GM12878 (cell line): ENCODE measurements at regions not wholly inside any gene's neighbourhood (a gene's known extent, or its start where the extent isn't known, plus 50 kb on each side); places are given as distances from the start of the nearest gene placed in this dataset.

Experiments used
- ATAC-seq: fragments of 200-7000 bp; cut with Tn5 transposase; 3 replicates; pipeline ENCODE4 v1.9.1; 2020; ENCODE audit warnings: mild to moderate bottlenecking, moderate library complexity
- BruUV-seq: library from RNA; stranded (reverse); fragments of 400-500 nt; replicated peaks from 2 replicates; lab custom pipeline; 2021; lab: Mats Ljungman, UMichigan
- CTCF ChIA-PET: fragments of 300-600 bp; sonication (Branson Sonifier 250); formaldehyde crosslinking; extraction: SDS; loops from one replicate; lab custom pipeline; 2021; ENCODE audit warnings: inconsistent platforms; lab: Yijun Ruan, JAX
- POLR2A ChIA-PET: fragments of 350-600 bp; formaldehyde crosslinking; extraction: SDS; loops from one replicate; lab custom pipeline; 2021; ENCODE audit warnings: inconsistent platforms; lab: Charles Lee
- RAD21 ChIA-PET: fragments of 300-600 bp; sonication (Branson Sonifier 250); formaldehyde crosslinking; loops from one replicate; lab custom pipeline; 2023; ENCODE audit warnings: antibody characterized with exemption; ENCODE audit not compliant: unreplicated experiment; lab: Charles Lee
- SMC1A ChIA-PET: fragments of 300-600 bp; sonication (Branson Sonifier 250); formaldehyde crosslinking; loops from one replicate; lab custom pipeline; 2023; ENCODE audit not compliant: unreplicated experiment, uncharacterized antibody; lab: Charles Lee
- DNase-seq: peaks from one replicate; pipeline ENCODE4 v3.0.0-alpha.2; 2011; ENCODE audit warnings: low read depth, low spot score
- FAIRE-seq: peaks from 3 replicates; lab custom pipeline; 2011; peaks lifted over from hg19 to GRCh38; lab: Jason Lieb, UNC
- H2AFZ ChIP-seq: 2 replicates; pipeline ENCODE4 v1.6.0; 2011; ENCODE audit warnings: low read depth, low read length, control low read depth; ENCODE audit not compliant: control insufficient read depth
- H3K27ac ChIP-seq: 2 replicates; pipeline ENCODE4 v1.5.1; 2011; ENCODE audit warnings: control low read depth; ENCODE audit not compliant: control insufficient read depth, insufficient read depth
- H3K27me3 ChIP-seq, 2 experiments: replicated peaks in 1 of 2; 2 replicates each; pipeline versions ENCODE4 v1.6.0 to v1.6.1; 2011; ENCODE audit warnings: low read length in 1 of 2; ENCODE audit not compliant: control insufficient read depth in 2 of 2, insufficient read depth in 2 of 2
- H3K36me3 ChIP-seq, 2 experiments: 2 replicates each; pipeline ENCODE4 v1.5.1; 2011; ENCODE audit warnings: low read length in 1 of 2; ENCODE audit not compliant: control insufficient read depth in 2 of 2, insufficient read depth in 2 of 2
- H3K4me1 ChIP-seq: 2 replicates; pipeline ENCODE4 v1.6.1; 2011; ENCODE audit warnings: mild to moderate bottlenecking, low read length, moderate library complexity, mixed read lengths; ENCODE audit not compliant: control insufficient read depth, insufficient read depth
- H3K4me2 ChIP-seq: 2 replicates; pipeline ENCODE4 v1.6.0; 2011; ENCODE audit warnings: control low read depth; ENCODE audit not compliant: control insufficient read depth, insufficient read depth
- H3K4me3 ChIP-seq: fragments of 200-600 bp; sonication (generic); 2 replicates; pipeline ENCODE4 v1.5.1; 2016
- H3K79me2 ChIP-seq: 2 replicates; pipeline ENCODE4 v1.6.0; 2011; ENCODE audit warnings: low read length; ENCODE audit not compliant: control insufficient read depth, insufficient read depth
- H3K9ac ChIP-seq: 2 replicates; pipeline ENCODE4 v1.8.0; 2011; ENCODE audit warnings: low read length, control low read depth, mixed read lengths; ENCODE audit not compliant: control insufficient read depth, insufficient read depth
- H3K9me3 ChIP-seq: replicated peaks from 3 replicates; pipeline ENCODE4 v1.5.1; 2011; ENCODE audit warnings: mild to moderate bottlenecking, low read length; ENCODE audit not compliant: control insufficient read depth, insufficient read depth
- H4K20me1 ChIP-seq: 2 replicates; pipeline ENCODE4 v1.6.0; 2011; ENCODE audit not compliant: control insufficient read depth, insufficient read depth
- BCL11A ChIP-seq: IDR thresholded peaks from 2 replicates; pipeline ENCODE4 v1.6.1; 2011; ENCODE audit warnings: low read depth, low read length
- LARP7 ChIP-seq: fragments of 450-650 bp; IDR thresholded peaks from 2 replicates; pipeline ENCODE4 v1.6.1; 2017; ENCODE audit warnings: mild to moderate bottlenecking
- MTA3 ChIP-seq: IDR thresholded peaks from 2 replicates; pipeline ENCODE4 v1.6.1; 2012; ENCODE audit warnings: low read length, inconsistent platforms, borderline replicate concordance
- MXI1 ChIP-seq: fragments of 150-350 bp; IDR thresholded peaks from 2 replicates; pipeline ENCODE4 v1.6.1; 2011; ENCODE audit warnings: low read depth, mild to moderate bottlenecking, inconsistent platforms, low read length, improper control_type of control experiment
- NBN ChIP-seq: fragments of 450-650 bp; IDR thresholded peaks from 2 replicates; pipeline ENCODE4 v1.6.1; 2016
- NFYA ChIP-seq: IDR thresholded peaks from 2 replicates; pipeline ENCODE4 v1.6.1; 2011; ENCODE audit warnings: low read depth, mild to moderate bottlenecking, low read length, improper control_type of control experiment, borderline replicate concordance
- NRF1 ChIP-seq: conservative IDR thresholded peaks from 2 replicates; pipeline ENCODE4 v1.6.1; 2011; ENCODE audit warnings: mild to moderate bottlenecking, low read depth, low read length, improper control_type of control experiment
- SIN3A ChIP-seq: IDR thresholded peaks from 2 replicates; pipeline ENCODE4 v1.6.1; 2012; ENCODE audit warnings: low read depth, low read length, improper control_type of control experiment
- SREBF2 ChIP-seq: IDR thresholded peaks from 2 replicates; pipeline ENCODE4 v1.6.1; 2012; ENCODE audit warnings: mild to moderate bottlenecking, low read length
- SRF ChIP-seq, 2 experiments: IDR thresholded peaks; 2 replicates each; pipeline ENCODE4 v1.6.1; 2011; ENCODE audit warnings: low read depth in 2 of 2, low read length in 2 of 2, mild to moderate bottlenecking in 1 of 2, moderate library complexity in 1 of 2
- TBL1XR1 ChIP-seq: IDR thresholded peaks from 2 replicates; pipeline ENCODE4 v1.6.1; 2012; ENCODE audit warnings: low read depth, low read length, improper control_type of control experiment
- TCF12 ChIP-seq: IDR thresholded peaks from 2 replicates; pipeline ENCODE4 v1.6.1; 2011; ENCODE audit warnings: low read depth, mild to moderate bottlenecking, low read length
- TCF3 ChIP-seq: IDR thresholded peaks from 2 replicates; pipeline ENCODE4 v1.6.1; 2012; ENCODE audit warnings: low read depth, mild to moderate bottlenecking, low read length, borderline replicate concordance; ENCODE audit not compliant: insufficient read depth
- ZNF207 ChIP-seq: fragments of 450-650 bp; IDR thresholded peaks from 2 replicates; pipeline ENCODE4 v1.6.1; 2014; ENCODE audit warnings: antibody characterized with exemption, mild to moderate bottlenecking, borderline replicate concordance
- in situ Hi-C: fragments of 300-500 bp; cut with MboI; formaldehyde crosslinking; loops from 9 replicates; pipeline ENCODE4 v1.14.3; 2018; ENCODE audit warnings: mixed read lengths
- intact Hi-C: fragments of 100-400 bp; cut with micrococcal nuclease; formaldehyde crosslinking; loops from one replicate; pipeline ENCODE4 v1.14.2; 2022; ENCODE audit not compliant: unreplicated experiment
- TF ChIP-seq, protein P1 (sequence below): IDR thresholded peaks from 2 replicates; pipeline ENCODE4 v1.6.1; 2011; ENCODE audit warnings: mild to moderate bottlenecking, low read depth, low read length, moderate library complexity; ENCODE audit not compliant: insufficient replicate concordance
- TF ChIP-seq, protein P2 (sequence below): fragments of 150-350 bp; IDR thresholded peaks from 2 replicates; pipeline ENCODE4 v1.6.1; 2016; ENCODE audit warnings: low read depth, low read length
- TF ChIP-seq, protein P3 (sequence below): fragments of 450-650 bp; IDR thresholded peaks from 2 replicates; pipeline ENCODE4 v1.6.1; 2016; ENCODE audit warnings: mild to moderate bottlenecking, moderate library complexity, borderline replicate concordance

DNA sequence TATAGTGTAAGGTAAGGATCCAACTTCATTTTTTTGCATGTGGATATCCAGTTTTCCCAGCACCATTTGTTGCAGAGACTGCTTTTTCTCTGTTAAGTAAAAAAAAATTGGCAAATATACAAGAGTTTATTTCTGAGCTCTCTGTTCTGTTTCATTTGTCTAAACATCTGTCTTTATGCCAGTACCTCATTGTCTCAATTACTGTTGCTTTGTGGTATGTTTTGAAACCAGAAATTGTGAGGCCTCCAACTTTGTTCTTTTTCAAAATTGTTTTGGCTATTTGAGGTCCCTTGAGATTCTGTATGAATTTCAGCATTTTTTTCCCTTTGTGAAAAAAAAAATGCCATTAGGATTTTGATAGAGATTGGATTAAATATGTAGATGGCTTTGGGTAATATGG lies 150.5 kb downstream of the MINAR1 start:
- intact Hi-C loops: no loop called here
- in situ Hi-C loops: no loop called here
- Histone ChIP-seq H3K36me3 (no peaks in the 10 kb centered on the region), H3K27ac (no peak overlapping the region), H4K20me1 (no peaks in the 10 kb centered on the region), H3K9me3 (no peaks in the 10 kb centered on the region), H3K4me2 (no peak overlapping the region), H2AFZ (no peak overlapping the region), H3K9ac (no peak overlapping the region), H3K4me3 (no peak overlapping the region), H3K27me3 (no peaks in the 10 kb centered on the region), H3K4me1 (no peaks in the 10 kb centered on the region), H3K79me2 (no peaks in the 10 kb centered on the region)
- ChIA-PET RAD21 (no interaction called here), POLR2A (no interaction called here), SMC1A (interaction anchor here (0.6 to 1.4 kb wide), 2 partner anchors 22 to 202 kb away, joined by 3 read pairs; no protein-coding TSS in a partner anchor), CTCF (interaction anchor here (1.0 kb wide), 1 partner anchor 13 kb away, joined by 3 read pairs; no protein-coding TSS in a partner anchor)
- TF ChIP-seq LARP7 (no peak), BCL11A (no peak), TBL1XR1 (no peak), TCF12 (no peak), NFYA (no peak), MTA3 (no peak), MXI1 (no peak), NRF1 (no peak), SIN3A (no peak), SRF (IDR thresholded peaks at IDR 0.05; ENCODE audit: low read depth in 2 of 2, low read length in 2 of 2) (no peak), SREBF2 (no peak), ZNF207 (no peak), NBN (no peak), TCF3 (no peak)
- TF ChIP-seq, protein P1, sequence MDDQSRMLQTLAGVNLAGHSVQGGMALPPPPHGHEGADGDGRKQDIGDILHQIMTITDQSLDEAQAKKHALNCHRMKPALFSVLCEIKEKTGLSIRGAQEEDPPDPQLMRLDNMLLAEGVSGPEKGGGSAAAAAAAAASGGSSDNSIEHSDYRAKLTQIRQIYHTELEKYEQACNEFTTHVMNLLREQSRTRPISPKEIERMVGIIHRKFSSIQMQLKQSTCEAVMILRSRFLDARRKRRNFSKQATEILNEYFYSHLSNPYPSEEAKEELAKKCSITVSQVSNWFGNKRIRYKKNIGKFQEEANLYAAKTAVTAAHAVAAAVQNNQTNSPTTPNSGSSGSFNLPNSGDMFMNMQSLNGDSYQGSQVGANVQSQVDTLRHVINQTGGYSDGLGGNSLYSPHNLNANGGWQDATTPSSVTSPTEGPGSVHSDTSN: no peak
- TF ChIP-seq, protein P2, sequence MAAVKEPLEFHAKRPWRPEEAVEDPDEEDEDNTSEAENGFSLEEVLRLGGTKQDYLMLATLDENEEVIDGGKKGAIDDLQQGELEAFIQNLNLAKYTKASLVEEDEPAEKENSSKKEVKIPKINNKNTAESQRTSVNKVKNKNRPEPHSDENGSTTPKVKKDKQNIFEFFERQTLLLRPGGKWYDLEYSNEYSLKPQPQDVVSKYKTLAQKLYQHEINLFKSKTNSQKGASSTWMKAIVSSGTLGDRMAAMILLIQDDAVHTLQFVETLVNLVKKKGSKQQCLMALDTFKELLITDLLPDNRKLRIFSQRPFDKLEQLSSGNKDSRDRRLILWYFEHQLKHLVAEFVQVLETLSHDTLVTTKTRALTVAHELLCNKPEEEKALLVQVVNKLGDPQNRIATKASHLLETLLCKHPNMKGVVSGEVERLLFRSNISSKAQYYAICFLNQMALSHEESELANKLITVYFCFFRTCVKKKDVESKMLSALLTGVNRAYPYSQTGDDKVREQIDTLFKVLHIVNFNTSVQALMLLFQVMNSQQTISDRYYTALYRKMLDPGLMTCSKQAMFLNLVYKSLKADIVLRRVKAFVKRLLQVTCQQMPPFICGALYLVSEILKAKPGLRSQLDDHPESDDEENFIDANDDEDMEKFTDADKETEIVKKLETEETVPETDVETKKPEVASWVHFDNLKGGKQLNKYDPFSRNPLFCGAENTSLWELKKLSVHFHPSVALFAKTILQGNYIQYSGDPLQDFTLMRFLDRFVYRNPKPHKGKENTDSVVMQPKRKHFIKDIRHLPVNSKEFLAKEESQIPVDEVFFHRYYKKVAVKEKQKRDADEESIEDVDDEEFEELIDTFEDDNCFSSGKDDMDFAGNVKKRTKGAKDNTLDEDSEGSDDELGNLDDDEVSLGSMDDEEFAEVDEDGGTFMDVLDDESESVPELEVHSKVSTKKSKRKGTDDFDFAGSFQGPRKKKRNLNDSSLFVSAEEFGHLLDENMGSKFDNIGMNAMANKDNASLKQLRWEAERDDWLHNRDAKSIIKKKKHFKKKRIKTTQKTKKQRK: no peak
- TF ChIP-seq, protein P3, sequence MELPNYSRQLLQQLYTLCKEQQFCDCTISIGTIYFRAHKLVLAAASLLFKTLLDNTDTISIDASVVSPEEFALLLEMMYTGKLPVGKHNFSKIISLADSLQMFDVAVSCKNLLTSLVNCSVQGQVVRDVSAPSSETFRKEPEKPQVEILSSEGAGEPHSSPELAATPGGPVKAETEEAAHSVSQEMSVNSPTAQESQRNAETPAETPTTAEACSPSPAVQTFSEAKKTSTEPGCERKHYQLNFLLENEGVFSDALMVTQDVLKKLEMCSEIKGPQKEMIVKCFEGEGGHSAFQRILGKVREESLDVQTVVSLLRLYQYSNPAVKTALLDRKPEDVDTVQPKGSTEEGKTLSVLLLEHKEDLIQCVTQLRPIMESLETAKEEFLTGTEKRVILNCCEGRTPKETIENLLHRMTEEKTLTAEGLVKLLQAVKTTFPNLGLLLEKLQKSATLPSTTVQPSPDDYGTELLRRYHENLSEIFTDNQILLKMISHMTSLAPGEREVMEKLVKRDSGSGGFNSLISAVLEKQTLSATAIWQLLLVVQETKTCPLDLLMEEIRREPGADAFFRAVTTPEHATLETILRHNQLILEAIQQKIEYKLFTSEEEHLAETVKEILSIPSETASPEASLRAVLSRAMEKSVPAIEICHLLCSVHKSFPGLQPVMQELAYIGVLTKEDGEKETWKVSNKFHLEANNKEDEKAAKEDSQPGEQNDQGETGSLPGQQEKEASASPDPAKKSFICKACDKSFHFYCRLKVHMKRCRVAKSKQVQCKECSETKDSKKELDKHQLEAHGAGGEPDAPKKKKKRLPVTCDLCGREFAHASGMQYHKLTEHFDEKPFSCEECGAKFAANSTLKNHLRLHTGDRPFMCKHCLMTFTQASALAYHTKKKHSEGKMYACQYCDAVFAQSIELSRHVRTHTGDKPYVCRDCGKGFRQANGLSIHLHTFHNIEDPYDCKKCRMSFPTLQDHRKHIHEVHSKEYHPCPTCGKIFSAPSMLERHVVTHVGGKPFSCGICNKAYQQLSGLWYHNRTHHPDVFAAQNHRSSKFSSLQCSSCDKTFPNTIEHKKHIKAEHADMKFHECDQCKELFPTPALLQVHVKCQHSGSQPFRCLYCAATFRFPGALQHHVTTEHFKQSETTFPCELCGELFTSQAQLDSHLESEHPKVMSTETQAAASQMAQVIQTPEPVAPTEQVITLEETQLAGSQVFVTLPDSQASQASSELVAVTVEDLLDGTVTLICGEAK: no peak
- no peak for ATAC-seq
- no TSS peak for BruUV-seq
- FAIRE-seq: no peak
- DNase-seq: no peak
